ENCODE measurements at regions not wholly inside any gene's neighbourhood (a gene's known extent, or its start where the extent isn't known, plus 50 kb on each side); places are given as distances from the start of the nearest gene placed in this dataset.

- no peak for DNase-seq
These were observed 99.0 kb upstream of the DAB2 start for GRCh38 chr5:39523821-39524220.

GRCh38 chr5:39521940-39522590 lies 97.3 kb upstream of the DAB2 start:
- no peak for DNase-seq

DNA sequence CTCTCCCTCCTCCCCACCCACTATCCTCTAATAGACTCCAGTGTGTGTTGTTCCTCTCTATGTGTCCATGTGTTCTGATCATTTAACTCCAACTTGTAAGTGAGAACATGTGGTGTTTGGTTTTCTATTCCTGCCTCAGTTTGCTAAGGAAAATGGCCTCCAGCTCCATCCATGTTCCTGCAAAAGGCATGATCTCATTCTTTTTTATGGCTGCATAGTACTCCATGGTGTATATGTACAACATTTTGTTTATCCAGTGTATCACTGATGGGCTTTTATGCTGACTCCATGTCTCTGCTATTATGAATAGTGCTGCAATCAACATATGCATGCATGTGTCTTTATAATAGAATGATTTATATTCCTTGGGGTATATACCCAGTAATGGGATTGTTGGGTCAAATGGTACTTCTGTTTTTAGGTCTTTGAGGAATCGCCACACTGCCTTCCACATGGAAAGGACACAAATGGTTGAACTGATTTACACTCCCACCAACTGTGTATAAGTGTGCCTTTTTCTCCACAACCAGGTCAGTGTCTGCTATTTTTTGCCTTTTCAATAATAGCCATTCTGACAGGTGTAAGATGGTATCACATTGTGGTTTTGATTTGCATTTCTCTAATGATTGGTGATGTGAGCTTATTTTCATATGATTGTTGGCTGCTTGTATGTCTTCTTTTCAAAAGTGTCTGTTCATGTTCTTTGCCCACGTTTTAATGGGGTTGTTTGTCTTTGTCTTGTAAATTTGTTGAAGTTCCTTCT lies 96.5 kb upstream of the DAB2 start:
- no peak for DNase-seq

GRCh38 chr5:39520232-39520572 lies 95.4 kb upstream of the DAB2 start:
- no peak for DNase-seq

GRCh38 chr5:39519566-39520231 lies 94.9 kb upstream of the DAB2 start:
- no peak for DNase-seq

- no peak for DNase-seq
These were observed 94.3 kb upstream of the DAB2 start for GRCh38 chr5:39519079-39519478.

DNA sequence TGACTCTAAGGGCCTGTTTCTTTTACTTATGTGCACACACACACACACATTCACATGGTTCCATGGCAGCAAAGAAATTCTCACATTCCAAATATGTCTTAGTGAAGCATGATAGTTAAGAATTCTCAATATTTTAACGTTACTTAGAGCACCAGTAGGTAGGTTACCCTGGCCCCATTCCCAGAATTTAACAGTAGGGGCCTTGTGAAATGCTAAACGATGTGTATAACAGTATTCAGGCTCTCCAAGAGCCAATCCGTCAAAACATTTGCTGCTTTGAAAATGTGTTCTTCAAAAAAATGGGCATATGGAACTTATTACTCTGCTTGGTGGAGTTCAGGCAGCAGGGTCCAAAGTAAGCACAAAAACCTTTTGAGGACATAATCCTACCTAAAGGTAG lies 93.7 kb upstream of the DAB2 start:
- DNase-seq: no peak

DNA sequence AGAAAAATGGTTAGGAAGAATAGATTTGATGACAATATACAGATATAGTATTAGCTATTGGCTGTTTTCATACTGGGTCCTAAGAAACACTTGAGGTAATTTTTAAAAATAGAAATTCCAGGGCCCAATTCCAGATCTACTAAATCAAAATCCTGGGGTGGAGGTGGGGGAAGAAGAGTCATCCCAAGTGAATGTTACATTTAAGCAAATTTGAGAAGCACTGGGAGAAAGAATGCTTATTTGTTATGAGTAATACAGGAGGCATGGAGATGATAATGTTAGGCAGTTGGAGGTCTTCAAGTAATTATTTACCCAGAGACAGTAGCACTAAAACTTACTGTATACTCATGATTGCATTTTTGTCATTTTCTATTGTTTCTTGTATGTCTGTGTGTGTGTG lies 93.0 kb upstream of the DAB2 start:
- DNase-seq: no peak

- DNase-seq: no peak
These were observed 91.1 kb upstream of the DAB2 start for GRCh38 chr5:39515881-39516280.

GRCh38 chr5:39513236-39513635 lies 88.5 kb upstream of the DAB2 start:
- DNase-seq: no peak

- no peak for DNase-seq
These were observed 81.4 kb upstream of the DAB2 start for GRCh38 chr5:39506211-39506610.

- DNase-seq: no peak
These were observed 81.0 kb upstream of the DAB2 start for GRCh38 chr5:39505791-39506190.

- DNase-seq: no peak
These were observed 80.6 kb upstream of the DAB2 start for GRCh38 chr5:39505363-39505762.

DNA sequence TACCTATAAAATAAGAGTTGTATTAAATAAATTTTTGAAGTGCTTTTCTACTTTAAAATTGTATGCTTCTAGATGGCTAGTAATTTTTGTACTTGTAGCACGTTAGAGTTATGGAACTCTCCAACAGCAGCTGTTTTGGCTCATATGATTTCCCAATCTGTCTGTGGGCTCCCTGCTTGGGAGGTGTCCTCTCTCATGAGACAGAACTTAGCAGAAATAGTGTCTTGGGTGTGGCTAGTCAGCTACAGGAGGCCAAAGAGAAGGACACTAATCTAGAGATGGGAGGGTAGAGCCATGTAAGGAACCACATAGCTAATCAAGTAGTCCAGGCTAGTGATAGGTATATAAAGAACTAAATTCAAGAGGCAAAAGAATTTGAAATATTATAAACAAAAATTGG lies 78.4 kb upstream of the DAB2 start:
- DNase-seq: no peak

- DNase-seq: no peak
These were observed 77.9 kb upstream of the DAB2 start for GRCh38 chr5:39502704-39503103.

- no peak for DNase-seq
These were observed 76.6 kb upstream of the DAB2 start for GRCh38 chr5:39501397-39501796.

- DNase-seq: no peak
These were observed 75.9 kb upstream of the DAB2 start for GRCh38 chr5:39500551-39501175.

DNA sequence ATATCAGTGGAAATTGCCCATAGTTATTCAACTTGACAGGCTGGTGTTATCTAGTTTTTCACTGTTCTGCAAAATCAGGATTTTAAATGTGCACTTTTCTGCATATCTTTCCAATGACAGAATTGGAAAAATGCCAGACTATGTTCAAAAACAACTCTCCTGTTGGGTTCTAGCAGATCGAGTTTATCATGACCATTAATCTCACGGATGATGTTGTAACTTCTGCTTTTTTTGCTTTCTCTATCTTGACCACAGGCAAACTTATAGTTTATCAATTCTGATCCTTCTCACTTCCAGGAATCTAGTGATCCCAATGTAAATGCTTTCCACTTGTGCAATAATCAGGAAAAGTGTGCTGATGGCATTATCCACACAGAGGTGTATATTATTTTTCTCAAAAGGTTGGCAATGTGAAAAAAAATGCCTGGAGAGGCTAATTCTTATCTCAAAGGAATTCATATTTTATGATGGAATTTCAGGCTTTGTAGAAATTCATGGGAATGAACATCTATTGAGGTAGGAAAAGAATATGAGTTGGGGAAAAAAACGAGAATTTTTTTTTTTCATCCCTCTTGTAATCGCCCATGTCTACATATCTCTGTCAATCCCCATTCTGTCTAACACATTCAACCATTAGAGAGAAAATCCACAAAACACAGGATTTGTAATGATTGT lies 73.6 kb upstream of the DAB2 start:
- no peak for DNase-seq

DNA sequence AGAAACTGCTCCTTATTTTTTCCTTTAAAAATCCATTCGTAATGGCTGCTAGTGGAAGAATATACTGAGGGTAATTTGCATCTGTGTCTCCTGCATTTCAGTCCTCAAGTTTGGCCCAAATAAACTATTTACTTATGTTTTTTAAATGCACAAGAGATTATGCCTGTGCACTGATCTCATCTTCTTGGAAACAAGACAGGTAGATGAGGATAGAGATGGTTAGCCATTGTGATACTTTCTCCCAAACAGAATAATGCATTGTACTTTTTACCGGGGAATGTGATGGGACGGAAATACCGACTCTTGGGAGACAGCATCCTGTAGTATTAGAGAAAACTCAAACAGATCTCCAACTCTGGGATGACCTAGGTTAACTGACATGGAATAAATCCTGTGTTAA lies 72.5 kb upstream of the DAB2 start:
- DNase-seq: no peak

DNA sequence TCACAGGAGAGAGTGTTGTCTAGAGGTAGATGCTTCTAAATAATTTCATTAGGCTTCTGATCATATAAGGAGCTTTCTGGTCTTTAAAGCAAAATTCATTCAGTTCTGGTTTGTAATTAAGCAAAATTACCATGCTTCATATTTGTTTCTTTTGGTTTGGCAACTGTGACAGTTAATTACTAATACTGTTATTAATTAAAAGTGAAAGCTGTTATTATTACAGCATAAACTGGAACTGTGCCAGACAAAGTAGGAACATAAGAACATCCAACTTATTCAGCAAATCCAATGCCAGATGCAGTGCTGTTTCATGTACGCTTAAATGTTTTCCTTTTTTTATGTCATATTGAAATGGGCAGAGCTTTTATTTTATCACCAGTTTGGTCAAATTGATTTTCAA lies 70.4 kb upstream of the DAB2 start:
- DNase-seq: no peak

DNA sequence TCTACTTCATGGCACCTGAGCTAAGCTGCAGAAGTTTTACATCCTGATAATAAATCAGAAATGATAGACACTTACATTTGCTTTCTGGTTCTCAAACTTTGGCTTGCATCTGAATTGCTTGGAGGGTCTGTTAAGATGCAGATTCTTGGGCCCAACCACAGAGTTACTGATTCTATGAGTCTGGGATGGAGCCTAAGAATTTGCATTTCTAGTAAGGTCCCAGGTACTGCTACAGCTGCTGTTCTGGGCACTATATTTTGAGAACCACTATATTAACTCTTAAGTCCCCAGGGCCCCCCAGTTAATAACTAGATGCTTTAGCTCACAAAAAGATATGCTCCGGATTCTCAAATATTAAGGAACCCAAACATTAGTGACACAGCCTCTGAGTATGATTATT lies 69.8 kb upstream of the DAB2 start:
- DNase-seq: no peak

DNA sequence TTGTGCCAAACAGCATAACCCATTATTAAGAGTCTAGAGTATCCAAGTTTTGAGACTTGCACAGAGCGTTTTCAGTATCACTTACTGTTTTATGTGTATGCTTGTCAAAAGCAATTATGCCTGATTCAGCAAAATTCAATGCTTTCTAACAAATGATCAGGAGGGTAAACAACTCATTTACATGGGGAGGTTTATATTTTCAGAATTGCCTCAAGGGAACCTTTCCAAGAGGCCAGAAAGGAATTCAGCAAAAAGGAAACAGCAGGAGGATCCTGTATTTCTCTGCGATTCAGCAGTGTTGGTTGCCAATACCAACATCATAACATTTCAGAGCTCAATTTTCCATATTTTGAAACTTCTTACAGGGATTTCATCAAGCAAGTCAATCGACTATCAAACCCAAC lies 69.3 kb upstream of the DAB2 start:
- DNase-seq: no peak

GRCh38 chr5:39491210-39491609 lies 66.4 kb upstream of the DAB2 start:
- no peak for DNase-seq
